Mucosa of rectum (tissue), 2 donors: ENCODE measurements at regions not wholly inside any gene's neighbourhood (a gene's known extent, or its start where the extent isn't known, plus 50 kb on each side); places are given as distances from the start of the nearest gene placed in this dataset.

Experiments
- H3K27ac ChIP-seq, 2 donors: one replicate each; pipeline ENCODE4 v1.7.0; 2013; ENCODE audit warnings: inconsistent platforms in 2 of 2, low read depth in 2 of 2, low read length in 2 of 2
- H3K27me3 ChIP-seq, 2 donors: one replicate each; pipeline ENCODE4 v1.7.0; 2013; ENCODE audit warnings: low read length in 2 of 2; ENCODE audit not compliant: control insufficient read depth in 2 of 2, insufficient read depth in 2 of 2
- H3K36me3 ChIP-seq, 2 donors: one replicate each; pipeline ENCODE4 v1.7.0; 2013; ENCODE audit warnings: low read length in 2 of 2; ENCODE audit not compliant: control insufficient read depth in 2 of 2, insufficient read depth in 2 of 2
- H3K4me1 ChIP-seq, 2 donors: one replicate each; pipeline ENCODE4 v1.7.0; 2013; ENCODE audit warnings: low read length in 2 of 2, mild to moderate bottlenecking in 1 of 2; ENCODE audit not compliant: control insufficient read depth in 2 of 2, insufficient read depth in 2 of 2
- H3K4me3 ChIP-seq, 2 donors: one replicate each; pipeline ENCODE4 v1.7.0; 2013; ENCODE audit warnings: low read length in 2 of 2
- H3K9ac ChIP-seq, 2 donors: one replicate each; pipeline ENCODE4 v1.7.0; 2013; ENCODE audit warnings: low read length in 2 of 2, low read depth in 1 of 2, mild to moderate bottlenecking in 1 of 2
- H3K9me3 ChIP-seq, 2 donors: one replicate each; pipeline ENCODE4 v1.7.0; 2013; ENCODE audit warnings: low read length in 2 of 2; ENCODE audit not compliant: control insufficient read depth in 2 of 2
- donor health status: healthy.
- donor health status: Normal muscosa, but diverticular disease.

DNA sequence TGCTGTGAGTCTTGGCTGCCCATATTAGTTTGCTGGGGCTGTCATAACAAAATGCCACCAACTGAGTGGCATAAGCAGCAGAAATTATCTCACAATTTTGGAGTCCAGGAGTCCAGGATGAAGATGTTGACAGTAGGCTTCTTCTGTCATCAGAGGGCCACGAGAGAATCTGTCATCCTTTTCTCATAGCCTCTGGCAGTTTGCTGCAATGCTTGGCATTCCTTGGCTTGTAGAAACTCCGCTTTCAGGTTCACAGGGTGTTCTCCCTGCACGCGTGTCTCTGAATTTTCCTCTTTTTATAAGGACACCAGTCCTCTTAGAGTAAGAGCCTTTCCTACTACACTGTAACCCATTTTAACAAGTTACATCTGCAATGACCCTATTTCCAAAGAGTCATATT lies 838.4 kb downstream of the TFAP2A start:
- Histone ChIP-seq H3K4me3 (no peak overlapping the region), H3K27me3 (no peaks in the 10 kb centered on the region), H3K36me3 (no peaks in the 10 kb centered on the region), H3K4me1 (no peaks in the 10 kb centered on the region), H3K9ac (no peak overlapping the region), H3K9me3 (no peaks in the 10 kb centered on the region), H3K27ac (no peak overlapping the region)

DNA sequence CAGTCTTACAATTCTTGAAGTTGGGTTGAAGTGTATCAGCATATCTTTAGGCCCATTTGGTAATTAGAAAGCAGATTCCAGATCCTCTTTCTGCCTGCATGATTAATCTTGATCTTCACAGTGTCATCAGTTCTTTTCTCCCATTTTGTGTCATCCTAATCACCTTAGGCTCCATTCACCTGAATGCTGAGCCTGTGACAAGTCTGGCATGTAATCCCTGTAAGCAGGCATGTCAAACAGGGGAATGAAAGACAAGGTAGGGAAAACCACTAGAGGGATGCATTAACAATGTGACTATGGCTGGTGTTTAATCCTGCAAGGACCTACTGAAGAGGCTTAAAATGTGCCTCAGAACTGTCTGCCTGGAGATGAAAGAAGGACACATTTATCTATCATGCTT lies 848.8 kb downstream of the TFAP2A start:
- Histone ChIP-seq H3K4me3 (no peak overlapping the region), H3K9ac (no peak overlapping the region), H3K4me1 (no peaks in the 10 kb centered on the region), H3K27me3 (no peaks in the 10 kb centered on the region), H3K36me3 (no peaks in the 10 kb centered on the region), H3K27ac (no peak overlapping the region), H3K9me3 (no peaks in the 10 kb centered on the region)

DNA sequence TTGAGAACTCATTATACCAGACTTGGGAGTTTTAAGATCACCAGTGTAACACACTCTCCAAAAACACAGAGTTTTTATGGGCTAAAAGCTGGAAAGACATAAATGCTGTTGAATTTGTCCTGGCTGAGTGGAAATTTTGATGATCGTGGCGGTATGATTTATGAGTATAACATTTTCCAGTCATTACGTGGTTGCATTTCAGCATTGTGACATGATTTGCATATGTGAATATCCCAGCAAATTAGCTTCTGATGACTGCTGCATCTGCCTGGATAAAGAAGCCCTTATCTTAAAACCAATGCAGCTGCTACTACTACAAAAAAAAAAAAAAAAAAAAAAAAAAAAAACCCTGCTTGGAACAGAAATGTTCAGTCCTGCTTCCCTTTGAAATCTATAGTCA lies 850.9 kb downstream of the TFAP2A start:
- H3K27ac ChIP-seq, result no peak overlapping the region
- H3K36me3 ChIP-seq, result no peaks in the 10 kb centered on the region
- no peaks in the 10 kb centered on the region for H3K27me3 ChIP-seq
- no peaks in the 10 kb centered on the region for H3K9me3 ChIP-seq
- H3K9ac ChIP-seq, result no peak overlapping the region
- H3K4me1 ChIP-seq, result no peaks in the 10 kb centered on the region
- no peak overlapping the region for H3K4me3 ChIP-seq

DNA sequence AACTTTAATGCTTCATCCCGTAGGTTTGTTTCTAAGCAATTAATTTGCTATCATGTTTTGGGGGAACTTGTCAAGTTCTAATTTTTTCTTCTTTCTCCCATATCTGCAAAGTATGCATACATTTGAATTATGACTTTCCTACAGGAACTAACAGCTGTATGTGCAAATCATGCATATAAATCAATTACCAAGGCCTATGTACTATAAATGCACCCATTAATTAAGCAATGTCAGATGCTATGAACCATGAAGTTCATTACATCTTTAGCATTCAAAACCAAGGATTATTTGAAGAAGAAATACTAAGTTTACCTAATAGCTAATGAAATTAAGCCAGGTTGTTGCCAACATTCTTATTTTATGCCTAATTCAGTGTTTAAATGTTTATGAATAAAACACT lies 851.3 kb downstream of the TFAP2A start:
- H3K27ac ChIP-seq, result no peak overlapping the region
- H3K4me3 ChIP-seq, result no peak overlapping the region
- H3K9me3 ChIP-seq, result no peaks in the 10 kb centered on the region
- H3K4me1 ChIP-seq, result no peaks in the 10 kb centered on the region
- H3K36me3 ChIP-seq, result no peaks in the 10 kb centered on the region
- no peaks in the 10 kb centered on the region for H3K27me3 ChIP-seq
- H3K9ac ChIP-seq, result no peak overlapping the region

DNA sequence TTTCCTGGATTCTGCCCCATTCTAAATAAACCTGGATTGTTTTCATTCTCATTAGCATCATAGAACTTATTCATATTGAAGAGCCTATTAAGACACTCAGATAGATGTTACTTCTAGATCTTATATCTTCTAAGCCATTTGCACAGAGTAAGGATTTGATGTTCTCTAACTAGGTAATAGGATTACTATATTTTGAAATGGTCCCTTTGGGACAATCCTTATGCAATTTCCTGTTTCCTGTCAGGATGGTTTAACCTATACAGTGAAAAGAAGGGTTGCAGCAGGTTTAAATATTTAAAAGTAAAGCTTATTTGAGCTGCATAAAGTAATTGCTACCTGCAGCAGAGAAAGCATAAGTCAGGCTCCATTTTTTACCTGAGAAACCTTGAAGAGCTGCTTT lies 860.1 kb downstream of the TFAP2A start:
- H3K27ac ChIP-seq, result no peak overlapping the region
- H3K4me3 ChIP-seq, result no peak overlapping the region
- peaks cover 0 to 2% of the 10 kb centered on the region in 2 donors for H3K9me3 ChIP-seq
- H3K27me3 ChIP-seq, result no peaks in the 10 kb centered on the region
- H3K9ac ChIP-seq, result no peak overlapping the region
- H3K36me3 ChIP-seq, result no peaks in the 10 kb centered on the region
- H3K4me1 ChIP-seq, result no peaks in the 10 kb centered on the region

DNA sequence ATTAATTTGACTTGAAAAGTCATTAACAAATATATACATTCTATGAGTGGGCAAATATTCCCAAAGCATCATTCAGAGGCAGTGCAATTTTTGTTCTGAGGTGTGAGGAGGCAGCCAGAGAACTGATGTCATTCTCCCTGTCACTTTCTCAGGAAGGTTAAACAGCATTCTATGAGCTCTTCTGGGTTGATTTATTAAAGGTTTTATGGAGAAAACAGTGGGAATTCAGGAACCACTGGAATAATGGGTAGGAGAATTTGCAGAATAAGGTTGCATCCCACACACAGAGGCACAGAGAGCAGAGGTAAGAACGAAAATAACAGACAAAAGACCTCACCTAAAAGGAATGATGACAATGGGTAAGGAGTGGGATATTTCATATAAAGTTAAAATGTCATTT lies 860.6 kb downstream of the TFAP2A start:
- Histone ChIP-seq H3K27me3 (no peaks in the 10 kb centered on the region), H3K9ac (no peak overlapping the region), H3K4me1 (no peaks in the 10 kb centered on the region), H3K4me3 (no peak overlapping the region), H3K36me3 (no peaks in the 10 kb centered on the region), H3K9me3 (peaks cover 0 to 2% of the 10 kb centered on the region in 2 donors), H3K27ac (no peak overlapping the region)

DNA sequence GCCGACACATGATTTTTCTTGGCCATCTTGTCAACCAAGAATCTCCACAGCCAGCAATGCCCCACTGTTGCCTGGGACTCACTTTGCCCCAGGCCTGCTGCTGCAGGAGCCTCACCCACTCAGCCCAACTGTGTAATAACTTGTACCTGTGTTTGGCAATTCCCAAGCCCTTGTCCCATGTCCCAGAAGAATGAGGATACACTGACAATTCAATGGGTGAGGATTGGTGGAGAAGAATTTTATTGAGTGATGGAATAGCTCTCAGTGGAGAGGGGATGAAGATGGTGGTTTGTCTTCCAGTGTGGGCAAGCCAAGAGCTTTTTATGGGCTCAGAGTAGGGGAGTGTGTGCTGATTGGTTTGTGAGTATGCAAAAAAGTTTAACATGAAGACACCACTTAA lies 861.9 kb downstream of the TFAP2A start:
- H3K27ac ChIP-seq, result no peak overlapping the region
- H3K27me3 ChIP-seq, result no peaks in the 10 kb centered on the region
- peaks cover 0 to 2% of the 10 kb centered on the region in 2 donors for H3K9me3 ChIP-seq
- no peaks in the 10 kb centered on the region for H3K4me1 ChIP-seq
- H3K36me3 ChIP-seq, result no peaks in the 10 kb centered on the region
- no peak overlapping the region for H3K9ac ChIP-seq
- no peak overlapping the region for H3K4me3 ChIP-seq

DNA sequence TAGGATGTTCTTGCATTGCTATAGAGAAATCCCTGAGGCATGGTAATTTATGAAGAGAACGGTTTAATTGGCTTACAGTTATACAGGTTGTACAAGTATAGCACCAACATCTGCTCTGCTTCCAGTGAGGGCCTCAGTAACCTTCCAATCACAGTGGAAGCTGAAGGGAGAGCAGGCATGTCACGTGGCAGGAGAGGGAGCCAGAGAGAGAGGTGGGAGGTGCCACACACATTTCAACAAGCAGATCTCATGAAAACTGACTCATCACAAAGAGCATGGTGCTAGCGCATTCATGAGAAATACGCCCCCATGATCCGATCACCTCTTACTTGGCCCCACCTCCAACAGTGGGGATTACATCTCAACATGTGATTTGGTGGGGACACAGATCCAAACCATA lies 871.2 kb downstream of the TFAP2A start:
- no peaks in the 10 kb centered on the region for H3K9me3 ChIP-seq
- H3K36me3 ChIP-seq, result no peaks in the 10 kb centered on the region
- H3K27ac ChIP-seq, result no peak overlapping the region
- no peaks in the 10 kb centered on the region for H3K4me1 ChIP-seq
- no peaks in the 10 kb centered on the region for H3K27me3 ChIP-seq
- no peak overlapping the region for H3K4me3 ChIP-seq
- no peak overlapping the region for H3K9ac ChIP-seq

DNA sequence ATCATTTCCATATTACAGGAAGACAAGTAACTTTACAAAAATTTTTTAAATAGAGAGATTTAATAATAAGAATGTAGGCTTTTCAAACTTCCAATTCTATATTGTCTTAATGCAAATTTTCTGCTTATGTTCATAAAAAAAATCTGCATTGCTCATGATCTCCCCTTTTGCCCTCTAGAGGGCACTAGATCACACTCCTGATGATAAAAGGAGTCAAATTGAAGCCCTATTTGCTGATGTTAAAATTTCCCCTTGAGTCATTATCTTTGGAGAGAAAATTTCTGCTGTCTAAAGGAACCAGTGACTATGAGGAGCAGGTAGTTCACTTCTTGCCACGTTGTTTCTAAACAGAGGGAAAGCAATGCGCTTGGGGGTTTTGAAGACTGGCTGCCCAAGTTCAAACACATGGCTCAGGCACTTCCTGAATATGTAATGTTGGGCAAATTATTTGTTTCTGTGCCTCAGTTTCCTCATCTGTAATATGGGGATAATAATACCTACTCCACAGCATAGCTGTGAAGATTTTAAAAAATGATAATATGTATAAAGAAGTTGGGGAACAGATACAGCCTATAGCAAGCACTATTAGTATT lies 874.2 kb downstream of the TFAP2A start:
- H3K27ac ChIP-seq, result no peak overlapping the region
- no peak overlapping the region for H3K4me3 ChIP-seq
- H3K9me3 ChIP-seq, result no peaks in the 10 kb centered on the region
- no peak overlapping the region for H3K9ac ChIP-seq
- no peaks in the 10 kb centered on the region for H3K27me3 ChIP-seq
- H3K4me1 ChIP-seq, result no peaks in the 10 kb centered on the region
- H3K36me3 ChIP-seq, result no peaks in the 10 kb centered on the region

DNA sequence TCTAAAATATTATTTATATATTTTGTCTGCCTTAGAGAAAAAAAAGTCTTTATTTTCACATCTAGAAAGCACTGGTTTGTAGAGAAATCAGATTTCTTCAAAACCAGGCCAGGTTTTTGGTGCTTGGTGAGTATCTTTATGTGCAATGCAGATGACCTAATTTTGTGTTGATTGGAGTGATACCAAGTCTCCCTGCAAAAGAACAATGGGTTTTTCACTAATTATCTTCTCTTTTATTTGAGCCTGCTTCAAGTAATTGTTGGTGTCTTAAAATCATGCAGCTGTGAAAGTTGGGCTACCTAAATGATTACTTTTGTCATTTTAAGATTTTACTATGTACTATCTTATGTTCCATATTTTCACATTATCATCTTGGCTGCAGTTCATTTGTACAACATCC lies 874.7 kb downstream of the TFAP2A start:
- H3K4me3 ChIP-seq, result no peak overlapping the region
- no peaks in the 10 kb centered on the region for H3K4me1 ChIP-seq
- H3K27me3 ChIP-seq, result no peaks in the 10 kb centered on the region
- H3K36me3 ChIP-seq, result no peaks in the 10 kb centered on the region
- no peaks in the 10 kb centered on the region for H3K9me3 ChIP-seq
- H3K9ac ChIP-seq, result no peak overlapping the region
- no peak overlapping the region for H3K27ac ChIP-seq

DNA sequence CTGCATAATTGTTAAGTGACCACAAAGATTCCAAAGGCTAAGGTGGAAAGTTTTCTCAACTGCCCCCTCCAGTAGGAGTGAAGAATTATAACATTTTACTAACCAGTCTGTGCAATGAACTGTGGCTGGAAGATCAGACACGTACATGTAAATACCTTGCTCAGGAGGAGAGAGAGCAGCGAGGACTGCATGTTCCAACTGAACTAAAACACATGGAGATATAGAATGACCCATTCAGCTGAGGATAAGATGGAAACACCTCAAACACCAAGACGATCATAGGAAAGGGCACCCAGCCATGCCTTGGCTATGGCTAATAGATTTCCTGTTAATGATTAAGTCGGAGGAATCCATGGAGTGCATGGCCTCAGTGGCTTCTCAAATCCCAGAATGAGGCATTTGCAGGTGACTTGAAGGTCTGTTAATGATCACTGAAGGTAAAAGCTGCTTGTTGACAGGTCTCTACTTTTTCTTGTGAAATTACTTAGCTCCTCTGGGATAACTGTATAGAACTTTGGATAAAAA lies 875.6 kb downstream of the TFAP2A start:
- H3K4me1 ChIP-seq, result no peaks in the 10 kb centered on the region
- H3K4me3 ChIP-seq, result no peak overlapping the region
- H3K27ac ChIP-seq, result no peak overlapping the region
- H3K9ac ChIP-seq, result no peak overlapping the region
- no peaks in the 10 kb centered on the region for H3K27me3 ChIP-seq
- H3K9me3 ChIP-seq, result no peaks in the 10 kb centered on the region
- H3K36me3 ChIP-seq, result no peaks in the 10 kb centered on the region
